ENCODE measurements at regions not wholly inside any gene's neighbourhood (a gene's known extent, or its start where the extent isn't known, plus 50 kb on each side); places are given as distances from the start of the nearest gene placed in this dataset.

DNA sequence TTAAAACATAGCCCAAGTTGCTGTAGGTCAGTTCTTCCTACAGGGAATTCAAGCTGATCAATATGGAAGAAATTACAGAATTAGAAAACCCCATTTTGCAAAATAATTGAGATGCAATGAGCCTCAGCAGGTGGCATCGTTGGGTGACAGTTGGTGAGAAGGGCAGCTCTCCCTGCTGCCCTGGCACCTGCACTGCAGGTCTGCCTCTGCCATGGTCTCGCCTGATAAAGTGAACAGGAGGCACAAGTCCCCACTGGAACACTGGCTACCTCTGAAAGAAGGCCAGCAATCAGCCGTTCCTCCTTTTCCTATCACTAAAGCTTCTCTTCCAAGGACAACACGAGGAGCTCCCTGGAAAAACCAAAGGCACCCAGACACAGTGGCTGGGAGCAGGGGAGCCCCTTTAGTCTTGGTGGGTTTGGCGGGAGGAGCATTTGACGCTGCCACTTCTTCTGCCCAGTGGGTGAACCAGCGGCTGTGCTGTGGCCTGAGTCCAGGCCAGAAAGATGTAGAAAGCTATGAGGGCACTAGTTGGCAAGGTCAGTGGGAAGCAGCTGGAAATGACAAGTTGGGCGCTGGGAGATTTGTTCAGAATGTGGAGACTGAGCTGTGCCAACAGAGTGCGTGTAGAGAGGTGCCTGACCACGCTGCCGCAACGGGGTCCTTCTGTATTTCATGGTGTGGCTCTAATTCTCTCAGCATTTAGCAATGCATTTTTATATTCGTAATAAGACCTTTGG lies 93.1 kb downstream of the RIPK4 start (continued):
- no peak for TF ChIP-seq TAF1 (IDR thresholded peaks at IDR 0.05; ENCODE audit: low read depth, low read length)
- TF ChIP-seq SUZ12 (IDR thresholded peaks at IDR 0.05; ENCODE audit: low read length) = no peak
- TF ChIP-seq SIX5 (IDR thresholded peaks at IDR 0.05; ENCODE audit: low read depth, low read length) = no peak
- no peak for TF ChIP-seq ASH2L (IDR thresholded peaks at IDR 0.05; ENCODE audit: low read length)
- TF ChIP-seq, protein P1, sequence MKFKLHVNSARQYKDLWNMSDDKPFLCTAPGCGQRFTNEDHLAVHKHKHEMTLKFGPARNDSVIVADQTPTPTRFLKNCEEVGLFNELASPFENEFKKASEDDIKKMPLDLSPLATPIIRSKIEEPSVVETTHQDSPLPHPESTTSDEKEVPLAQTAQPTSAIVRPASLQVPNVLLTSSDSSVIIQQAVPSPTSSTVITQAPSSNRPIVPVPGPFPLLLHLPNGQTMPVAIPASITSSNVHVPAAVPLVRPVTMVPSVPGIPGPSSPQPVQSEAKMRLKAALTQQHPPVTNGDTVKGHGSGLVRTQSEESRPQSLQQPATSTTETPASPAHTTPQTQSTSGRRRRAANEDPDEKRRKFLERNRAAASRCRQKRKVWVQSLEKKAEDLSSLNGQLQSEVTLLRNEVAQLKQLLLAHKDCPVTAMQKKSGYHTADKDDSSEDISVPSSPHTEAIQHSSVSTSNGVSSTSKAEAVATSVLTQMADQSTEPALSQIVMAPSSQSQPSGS (IDR thresholded peaks at IDR 0.05; ENCODE audit: low read length) = no peak
- TF ChIP-seq, protein P2, sequence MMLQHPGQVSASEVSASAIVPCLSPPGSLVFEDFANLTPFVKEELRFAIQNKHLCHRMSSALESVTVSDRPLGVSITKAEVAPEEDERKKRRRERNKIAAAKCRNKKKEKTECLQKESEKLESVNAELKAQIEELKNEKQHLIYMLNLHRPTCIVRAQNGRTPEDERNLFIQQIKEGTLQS (IDR thresholded peaks at IDR 0.05; ENCODE audit: insufficient read depth, low read depth, low read length) = no peak
- TF ChIP-seq POLR2A (IDR thresholded peaks at IDR 0.05; ENCODE audit: control extremely low read depth in 1 of 2, low read depth in 2 of 2, low read length in 2 of 2) = no peak

All from H1 (cell line).